ENCODE measurements at regions not wholly inside any gene's neighbourhood (a gene's known extent, or its start where the extent isn't known, plus 50 kb on each side); places are given as distances from the start of the nearest gene placed in this dataset.

GRCh38 chr2:136189221-136189782 is 71.4 kb upstream of the CXCR4 start:
- TF ChIP-seq POLR2AphosphoS5 (IDR thresholded peaks at IDR 0.05) (no peak), POLR2A (IDR thresholded peaks at IDR 0.05) (no peak)
- TF ChIP-seq, protein P1, sequence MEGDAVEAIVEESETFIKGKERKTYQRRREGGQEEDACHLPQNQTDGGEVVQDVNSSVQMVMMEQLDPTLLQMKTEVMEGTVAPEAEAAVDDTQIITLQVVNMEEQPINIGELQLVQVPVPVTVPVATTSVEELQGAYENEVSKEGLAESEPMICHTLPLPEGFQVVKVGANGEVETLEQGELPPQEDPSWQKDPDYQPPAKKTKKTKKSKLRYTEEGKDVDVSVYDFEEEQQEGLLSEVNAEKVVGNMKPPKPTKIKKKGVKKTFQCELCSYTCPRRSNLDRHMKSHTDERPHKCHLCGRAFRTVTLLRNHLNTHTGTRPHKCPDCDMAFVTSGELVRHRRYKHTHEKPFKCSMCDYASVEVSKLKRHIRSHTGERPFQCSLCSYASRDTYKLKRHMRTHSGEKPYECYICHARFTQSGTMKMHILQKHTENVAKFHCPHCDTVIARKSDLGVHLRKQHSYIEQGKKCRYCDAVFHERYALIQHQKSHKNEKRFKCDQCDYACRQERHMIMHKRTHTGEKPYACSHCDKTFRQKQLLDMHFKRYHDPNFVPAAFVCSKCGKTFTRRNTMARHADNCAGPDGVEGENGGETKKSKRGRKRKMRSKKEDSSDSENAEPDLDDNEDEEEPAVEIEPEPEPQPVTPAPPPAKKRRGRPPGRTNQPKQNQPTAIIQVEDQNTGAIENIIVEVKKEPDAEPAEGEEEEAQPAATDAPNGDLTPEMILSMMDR (IDR thresholded peaks at IDR 0.05) = no peak
